GM19351 (cell line): ENCODE measurements at regions not wholly inside any gene's neighbourhood (a gene's known extent, or its start where the extent isn't known, plus 50 kb on each side); places are given as distances from the start of the nearest gene placed in this dataset.
"Not testable (repeated sequence)": the region's sequence is repeated elsewhere in the genome, so short reads cannot be mapped to it uniquely, and the experiment has no call there.

Source experiments
- ATAC-seq: cut with Tn5 transposase; IDR thresholded peaks from one replicate; pipeline ENCODE4 v1.9.1; 2021; ENCODE audit warnings: mild to moderate bottlenecking, moderate library complexity; ENCODE audit not compliant: unreplicated experiment

- no peak for ATAC-seq
These were observed 51.0 kb downstream of the IARS1 start for GRCh38 chr9:92242260-92243136.

- ATAC-seq = no peak
These were observed 56.6 kb downstream of the IARS1 start for GRCh38 chr9:92236915-92237314.

- no peak for ATAC-seq
These were observed 57.0 kb downstream of the IARS1 start for GRCh38 chr9:92236465-92236864.

- ATAC-seq = no peak
These were observed 59.0 kb downstream of the IARS1 start for GRCh38 chr9:92234514-92234913.

- no peak for ATAC-seq
These were observed 61.3 kb downstream of the IARS1 start for GRCh38 chr9:92232190-92232589.

- no peak for ATAC-seq
These were observed 64.9 kb downstream of the IARS1 start for GRCh38 chr9:92228628-92229027.

- no peak for ATAC-seq
These were observed 69.3 kb downstream of the IARS1 start for GRCh38 chr9:92224177-92224576.

- ATAC-seq = no peak
These were observed 69.7 kb downstream of the IARS1 start for GRCh38 chr9:92223758-92224157.

GRCh38 chr9:92208693-92209524 is 84.6 kb downstream of the IARS1 start:
- no peak for ATAC-seq

- no peak for ATAC-seq
These were observed 87.0 kb downstream of the IARS1 start for GRCh38 chr9:92206488-92206887.

GRCh38 chr9:92203887-92204286 is 88.7 kb upstream of the SPTLC1 start:
- ATAC-seq = not testable (repeated sequence)

- not testable (repeated sequence) for ATAC-seq
These were observed 83.0 kb upstream of the SPTLC1 start for GRCh38 chr9:92198237-92198636.

GRCh38 chr9:92196909-92197308 is 81.7 kb upstream of the SPTLC1 start:
- ATAC-seq = no peak

GRCh38 chr9:92196400-92196799 is 81.2 kb upstream of the SPTLC1 start:
- no peak for ATAC-seq

GRCh38 chr9:92191801-92192200 is 76.6 kb upstream of the SPTLC1 start:
- ATAC-seq = no peak

- ATAC-seq = no peak
These were observed 75.2 kb upstream of the SPTLC1 start for GRCh38 chr9:92190536-92190790.

- ATAC-seq = no peak
These were observed 74.7 kb upstream of the SPTLC1 start for GRCh38 chr9:92189782-92190535.

GRCh38 chr9:92188969-92189781 is 74.0 kb upstream of the SPTLC1 start:
- no peak for ATAC-seq

- no peak for ATAC-seq
These were observed 72.9 kb upstream of the SPTLC1 start for GRCh38 chr9:92187989-92188714.

- ATAC-seq = no peak
These were observed 72.2 kb upstream of the SPTLC1 start for GRCh38 chr9:92187390-92187789.
